IPS-20b (cell line): ENCODE measurements at regions not wholly inside any gene's neighbourhood (a gene's known extent, or its start where the extent isn't known, plus 50 kb on each side); places are given as distances from the start of the nearest gene placed in this dataset.
"Not testable (repeated sequence)": the region's sequence is repeated elsewhere in the genome, so short reads cannot be mapped to it uniquely, and the experiment has no call there.

Source experiments
- H3K27ac ChIP-seq: one replicate; pipeline ENCODE4 v1.5.1; 2013; ENCODE audit warnings: low read length
- H3K27me3 ChIP-seq: 2 replicates; pipeline ENCODE4 v1.6.1; 2013; ENCODE audit warnings: mild to moderate bottlenecking, low read length, inconsistent platforms; ENCODE audit not compliant: insufficient read depth
- H3K36me3 ChIP-seq: 2 replicates; pipeline ENCODE4 v1.6.1; 2013; ENCODE audit warnings: low read depth, mild to moderate bottlenecking, inconsistent platforms, low read length, moderate library complexity; ENCODE audit not compliant: insufficient read depth
- H3K4me1 ChIP-seq: 2 replicates; pipeline ENCODE4 v1.6.1; 2013; ENCODE audit warnings: mild to moderate bottlenecking, control low read depth, inconsistent platforms, low read length, moderate library complexity; ENCODE audit not compliant: insufficient read depth
- H3K4me3 ChIP-seq: 2 replicates; pipeline ENCODE4 v1.5.1; 2013; ENCODE audit warnings: mild to moderate bottlenecking, low read length, inconsistent platforms
- H3K9ac ChIP-seq: 2 replicates; pipeline ENCODE4 v1.6.1; 2013; ENCODE audit warnings: low read depth, mild to moderate bottlenecking, inconsistent platforms, low read length, moderate library complexity
- H3K9me3 ChIP-seq: 2 replicates; pipeline ENCODE4 v1.6.1; 2013; ENCODE audit warnings: mild to moderate bottlenecking, low read depth, low read length, inconsistent platforms; ENCODE audit not compliant: insufficient read depth

GRCh38 chr5:174457141-174457678, 267.2 kb upstream of the MSX2 start:
- no peak overlapping the region for H3K9ac ChIP-seq
- H3K9me3 ChIP-seq, result no peaks in the 10 kb centered on the region
- peaks cover 11% of the 10 kb centered on the region for H3K4me1 ChIP-seq
- H3K36me3 ChIP-seq, result no peaks in the 10 kb centered on the region
- H3K27me3 ChIP-seq, result no peaks in the 10 kb centered on the region
- H3K4me3 ChIP-seq, result no peak overlapping the region
- H3K27ac ChIP-seq, result no peak overlapping the region

- peaks cover 11% of the 10 kb centered on the region for H3K4me1 ChIP-seq
- H3K27me3 ChIP-seq, result no peaks in the 10 kb centered on the region
- H3K9me3 ChIP-seq, result no peaks in the 10 kb centered on the region
- no peaks in the 10 kb centered on the region for H3K36me3 ChIP-seq
- no peak overlapping the region for H3K27ac ChIP-seq
- H3K4me3 ChIP-seq, result no peak overlapping the region
- no peak overlapping the region for H3K9ac ChIP-seq
These were observed 265.2 kb upstream of the MSX2 start for GRCh38 chr5:174459071-174459702.

- H3K36me3 ChIP-seq, result no peaks in the 10 kb centered on the region
- H3K9me3 ChIP-seq, result no peaks in the 10 kb centered on the region
- no peak overlapping the region for H3K4me3 ChIP-seq
- H3K27me3 ChIP-seq, result no peaks in the 10 kb centered on the region
- no peak overlapping the region for H3K9ac ChIP-seq
- peaks cover 11% of the 10 kb centered on the region for H3K4me1 ChIP-seq
- H3K27ac ChIP-seq, result no peak overlapping the region
These were observed 264.4 kb upstream of the MSX2 start for GRCh38 chr5:174459832-174460448.

GRCh38 chr5:174462129-174462528, 262.3 kb upstream of the MSX2 start:
- no peak overlapping the region for H3K27ac ChIP-seq
- H3K9ac ChIP-seq, result no peak overlapping the region
- H3K4me3 ChIP-seq, result no peak overlapping the region
- H3K4me1 ChIP-seq, result peaks cover 11% of the 10 kb centered on the region
- H3K9me3 ChIP-seq, result no peaks in the 10 kb centered on the region
- H3K27me3 ChIP-seq, result no peaks in the 10 kb centered on the region
- no peaks in the 10 kb centered on the region for H3K36me3 ChIP-seq

GRCh38 chr5:174464504-174465165, 259.7 kb upstream of the MSX2 start:
- no peak overlapping the region for H3K9ac ChIP-seq
- no peaks in the 10 kb centered on the region for H3K9me3 ChIP-seq
- H3K4me3 ChIP-seq, result no peak overlapping the region
- H3K27ac ChIP-seq, result no peak overlapping the region
- peaks cover 8% of the 10 kb centered on the region for H3K4me1 ChIP-seq
- H3K36me3 ChIP-seq, result no peaks in the 10 kb centered on the region
- H3K27me3 ChIP-seq, result no peaks in the 10 kb centered on the region

- not testable (repeated sequence) for H3K27me3 ChIP-seq, H3K4me1 ChIP-seq, H3K9ac ChIP-seq, H3K36me3 ChIP-seq, H3K27ac ChIP-seq, H3K4me3 ChIP-seq, H3K9me3 ChIP-seq
These were observed 252.9 kb upstream of the MSX2 start for GRCh38 chr5:174471528-174471927.

- Histone ChIP-seq H3K4me3 (no peak overlapping the region), H3K9ac (no peak overlapping the region), H3K4me1 (no peaks in the 10 kb centered on the region), H3K36me3 (no peaks in the 10 kb centered on the region), H3K27me3 (no peaks in the 10 kb centered on the region), H3K9me3 (peaks cover 5% of the 10 kb centered on the region), H3K27ac (no peak overlapping the region)
These were observed 251.4 kb upstream of the MSX2 start for GRCh38 chr5:174472956-174473355.

- H3K9ac ChIP-seq, H3K27ac ChIP-seq, H3K27me3 ChIP-seq, H3K36me3 ChIP-seq, H3K4me1 ChIP-seq, H3K4me3 ChIP-seq: not testable (repeated sequence)
- H3K9me3 ChIP-seq, result peaks cover 17% of the 10 kb centered on the region
These were observed 248.4 kb upstream of the MSX2 start for GRCh38 chr5:174476001-174476400.

- H3K9ac ChIP-seq, result no peak overlapping the region
- no peaks in the 10 kb centered on the region for H3K27me3 ChIP-seq
- H3K9me3 ChIP-seq, result peaks cover 12% of the 10 kb centered on the region
- no peak overlapping the region for H3K4me3 ChIP-seq
- no peaks in the 10 kb centered on the region for H3K4me1 ChIP-seq
- no peak overlapping the region for H3K27ac ChIP-seq
- no peaks in the 10 kb centered on the region for H3K36me3 ChIP-seq
These were observed 245.1 kb upstream of the MSX2 start for GRCh38 chr5:174479325-174479724.

GRCh38 chr5:174481737-174482136, 242.6 kb upstream of the MSX2 start:
- Histone ChIP-seq H3K9ac (no peak overlapping the region), H3K4me3 (no peak overlapping the region), H3K4me1 (no peaks in the 10 kb centered on the region), H3K36me3 (no peaks in the 10 kb centered on the region), H3K9me3 (peaks cover 15% of the 10 kb centered on the region), H3K27me3 (no peaks in the 10 kb centered on the region), H3K27ac (no peak overlapping the region)

- Histone ChIP-seq H3K27ac (no peak overlapping the region), H3K4me3 (no peak overlapping the region), H3K36me3 (no peaks in the 10 kb centered on the region), H3K9me3 (peaks cover 15% of the 10 kb centered on the region), H3K4me1 (no peaks in the 10 kb centered on the region), H3K27me3 (no peaks in the 10 kb centered on the region), H3K9ac (no peak overlapping the region)
These were observed 241.8 kb upstream of the MSX2 start for GRCh38 chr5:174482607-174483024.

GRCh38 chr5:174483411-174483810, 241.0 kb upstream of the MSX2 start:
- Histone ChIP-seq H3K9ac (no peak overlapping the region), H3K4me1 (no peaks in the 10 kb centered on the region), H3K36me3 (no peaks in the 10 kb centered on the region), H3K9me3 (peaks cover 15% of the 10 kb centered on the region), H3K27me3 (no peaks in the 10 kb centered on the region), H3K27ac (no peak overlapping the region), H3K4me3 (no peak overlapping the region)
